ENCODE measurements at regions not wholly inside any gene's neighbourhood (a gene's known extent, or its start where the extent isn't known, plus 50 kb on each side); places are given as distances from the start of the nearest gene placed in this dataset.

DNA sequence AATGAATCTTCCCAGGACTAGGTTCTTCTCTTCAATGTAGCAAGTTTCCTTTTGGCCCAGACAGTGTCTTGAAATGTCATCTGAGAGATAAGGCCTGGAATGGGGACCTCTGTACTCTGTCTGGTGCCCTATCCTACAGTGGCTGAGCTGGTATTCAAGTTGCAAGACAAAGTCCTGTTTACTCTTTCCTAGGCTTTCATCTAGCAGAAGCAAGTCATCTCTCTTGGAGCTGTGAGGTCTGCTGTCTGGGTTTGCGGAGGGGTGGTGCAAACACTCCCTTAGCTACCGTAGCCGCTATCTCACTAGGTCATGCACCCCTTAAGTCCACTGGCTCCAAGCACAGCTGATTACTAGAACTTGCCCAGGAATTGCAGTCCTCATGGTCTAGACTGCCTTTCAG is 149.7 kb upstream of the SLC16A7 start:
- TF ChIP-seq CTCF (conservative IDR thresholded peaks at IDR 0.05): no peak
- TF ChIP-seq ZFX (IDR thresholded peaks at IDR 0.05): no peak
